HCT116 (cell line): ENCODE measurements at regions not wholly inside any gene's neighbourhood (a gene's known extent, or its start where the extent isn't known, plus 50 kb on each side); places are given as distances from the start of the nearest gene placed in this dataset.

Source experiments
- CEBPB ChIP-seq: IDR thresholded peaks from 2 replicates; pipeline ENCODE4 v1.6.1; 2012; ENCODE audit warnings: low read depth
- EZH2 ChIP-seq: fragments of 200-600 bp; sonication (generic); IDR thresholded peaks from 2 replicates; pipeline ENCODE4 v1.6.1; 2017; ENCODE audit warnings: antibody characterized with exemption, mixed run types
- EZH2phosphoT487 ChIP-seq: fragments of 200-600 bp; IDR thresholded peaks from 2 replicates; pipeline ENCODE4 v1.6.1; 2018; ENCODE audit warnings: antibody characterized with exemption, borderline replicate concordance
- POLR2A ChIP-seq: IDR thresholded peaks from 2 replicates; pipeline ENCODE4 v1.7.0; 2011; ENCODE audit warnings: borderline replicate concordance; ENCODE audit not compliant: insufficient read depth, insufficient read length; ENCODE audit errors: extremely low read depth
- POLR2AphosphoS5 ChIP-seq: IDR thresholded peaks from 2 replicates; pipeline ENCODE4 v1.6.1; 2011; ENCODE audit warnings: mild to moderate bottlenecking, low read depth, low read length, moderate library complexity
- RAD21 ChIP-seq: IDR thresholded peaks from 2 replicates; pipeline ENCODE4 v1.6.1; 2012; ENCODE audit warnings: low read depth, mild to moderate bottlenecking
- SRF ChIP-seq: IDR thresholded peaks from 2 replicates; pipeline ENCODE4 v1.6.1; 2012; ENCODE audit warnings: low read depth
- YY1 ChIP-seq: IDR thresholded peaks from 2 replicates; pipeline ENCODE4 v1.6.1; 2011; ENCODE audit warnings: low read length, low read depth, moderate library complexity, mild to moderate bottlenecking; ENCODE audit not compliant: insufficient replicate concordance; ENCODE audit errors: extremely low read depth
- ZNF274 ChIP-seq: fragments of 200-500 bp; sonication (Bioruptor generic); IDR thresholded peaks from 2 replicates; pipeline ENCODE4 v1.6.1; 2014; ENCODE audit warnings: mild to moderate bottlenecking, low read depth, low read length, inconsistent platforms
- TF ChIP-seq, protein P1 (sequence below): IDR thresholded peaks from 2 replicates; pipeline ENCODE4 v1.6.1; 2012
- TF ChIP-seq, protein P2 (sequence below), 3 experiments: fragments of 200-600 bp in 1 of 3; sonication (generic) in 1 of 3; IDR thresholded peaks in 2 of 3; conservative IDR thresholded peaks in 1 of 3; 2 replicates each; pipeline ENCODE4 v1.5.1; 2012 to 2017; ENCODE audit warnings: low read depth in 2 of 3, low read length in 2 of 3, antibody characterized with exemption in 1 of 3, borderline replicate concordance in 1 of 3, control low read depth in 1 of 3, mild to moderate bottlenecking in 1 of 3, mixed read lengths in 1 of 3, mixed run types in 1 of 3, moderate library complexity in 1 of 3; ENCODE audit not compliant: insufficient read depth in 1 of 3
- TF ChIP-seq, protein P3 (sequence below): IDR thresholded peaks from 2 replicates; pipeline ENCODE4 v1.6.1; 2012; ENCODE audit warnings: low read depth

DNA sequence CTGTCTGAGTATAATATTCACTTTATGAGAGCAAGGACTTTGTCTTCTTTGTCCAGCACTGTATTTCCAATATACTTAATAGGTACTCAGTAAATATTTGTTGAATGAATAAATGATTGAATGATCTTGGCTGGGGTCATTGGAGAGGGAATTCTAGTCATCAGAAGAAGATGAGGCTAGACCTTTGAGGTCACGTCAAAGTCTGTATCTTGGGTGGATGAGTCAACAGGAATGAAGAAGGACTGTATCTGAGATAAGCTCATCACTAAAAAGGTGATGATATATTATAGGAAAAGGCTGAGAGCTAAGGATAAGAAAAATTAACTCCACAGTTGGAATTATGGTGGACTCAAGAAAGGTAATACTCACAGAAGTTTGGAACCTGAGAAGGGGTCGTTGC, 125.1 kb upstream of the MAGI3 start:
- TF ChIP-seq ZNF274 (no peak), POLR2A (no peak), POLR2AphosphoS5 (no peak), SRF (no peak), RAD21 (no peak), EZH2phosphoT487 (no peak), CEBPB (no peak), EZH2 (no peak), YY1 (no peak)
- TF ChIP-seq, protein P1, sequence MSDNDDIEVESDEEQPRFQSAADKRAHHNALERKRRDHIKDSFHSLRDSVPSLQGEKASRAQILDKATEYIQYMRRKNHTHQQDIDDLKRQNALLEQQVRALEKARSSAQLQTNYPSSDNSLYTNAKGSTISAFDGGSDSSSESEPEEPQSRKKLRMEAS, result no peak
- TF ChIP-seq, protein P2, sequence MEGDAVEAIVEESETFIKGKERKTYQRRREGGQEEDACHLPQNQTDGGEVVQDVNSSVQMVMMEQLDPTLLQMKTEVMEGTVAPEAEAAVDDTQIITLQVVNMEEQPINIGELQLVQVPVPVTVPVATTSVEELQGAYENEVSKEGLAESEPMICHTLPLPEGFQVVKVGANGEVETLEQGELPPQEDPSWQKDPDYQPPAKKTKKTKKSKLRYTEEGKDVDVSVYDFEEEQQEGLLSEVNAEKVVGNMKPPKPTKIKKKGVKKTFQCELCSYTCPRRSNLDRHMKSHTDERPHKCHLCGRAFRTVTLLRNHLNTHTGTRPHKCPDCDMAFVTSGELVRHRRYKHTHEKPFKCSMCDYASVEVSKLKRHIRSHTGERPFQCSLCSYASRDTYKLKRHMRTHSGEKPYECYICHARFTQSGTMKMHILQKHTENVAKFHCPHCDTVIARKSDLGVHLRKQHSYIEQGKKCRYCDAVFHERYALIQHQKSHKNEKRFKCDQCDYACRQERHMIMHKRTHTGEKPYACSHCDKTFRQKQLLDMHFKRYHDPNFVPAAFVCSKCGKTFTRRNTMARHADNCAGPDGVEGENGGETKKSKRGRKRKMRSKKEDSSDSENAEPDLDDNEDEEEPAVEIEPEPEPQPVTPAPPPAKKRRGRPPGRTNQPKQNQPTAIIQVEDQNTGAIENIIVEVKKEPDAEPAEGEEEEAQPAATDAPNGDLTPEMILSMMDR (IDR thresholded peaks at IDR 0.05 in 2 of 3, conservative IDR thresholded peaks at IDR 0.05 in 1 of 3; ENCODE audit: borderline replicate concordance in 1 of 3, insufficient read depth in 1 of 3, low read depth in 2 of 3, low read length in 2 of 3), result no peak
- TF ChIP-seq, protein P3, sequence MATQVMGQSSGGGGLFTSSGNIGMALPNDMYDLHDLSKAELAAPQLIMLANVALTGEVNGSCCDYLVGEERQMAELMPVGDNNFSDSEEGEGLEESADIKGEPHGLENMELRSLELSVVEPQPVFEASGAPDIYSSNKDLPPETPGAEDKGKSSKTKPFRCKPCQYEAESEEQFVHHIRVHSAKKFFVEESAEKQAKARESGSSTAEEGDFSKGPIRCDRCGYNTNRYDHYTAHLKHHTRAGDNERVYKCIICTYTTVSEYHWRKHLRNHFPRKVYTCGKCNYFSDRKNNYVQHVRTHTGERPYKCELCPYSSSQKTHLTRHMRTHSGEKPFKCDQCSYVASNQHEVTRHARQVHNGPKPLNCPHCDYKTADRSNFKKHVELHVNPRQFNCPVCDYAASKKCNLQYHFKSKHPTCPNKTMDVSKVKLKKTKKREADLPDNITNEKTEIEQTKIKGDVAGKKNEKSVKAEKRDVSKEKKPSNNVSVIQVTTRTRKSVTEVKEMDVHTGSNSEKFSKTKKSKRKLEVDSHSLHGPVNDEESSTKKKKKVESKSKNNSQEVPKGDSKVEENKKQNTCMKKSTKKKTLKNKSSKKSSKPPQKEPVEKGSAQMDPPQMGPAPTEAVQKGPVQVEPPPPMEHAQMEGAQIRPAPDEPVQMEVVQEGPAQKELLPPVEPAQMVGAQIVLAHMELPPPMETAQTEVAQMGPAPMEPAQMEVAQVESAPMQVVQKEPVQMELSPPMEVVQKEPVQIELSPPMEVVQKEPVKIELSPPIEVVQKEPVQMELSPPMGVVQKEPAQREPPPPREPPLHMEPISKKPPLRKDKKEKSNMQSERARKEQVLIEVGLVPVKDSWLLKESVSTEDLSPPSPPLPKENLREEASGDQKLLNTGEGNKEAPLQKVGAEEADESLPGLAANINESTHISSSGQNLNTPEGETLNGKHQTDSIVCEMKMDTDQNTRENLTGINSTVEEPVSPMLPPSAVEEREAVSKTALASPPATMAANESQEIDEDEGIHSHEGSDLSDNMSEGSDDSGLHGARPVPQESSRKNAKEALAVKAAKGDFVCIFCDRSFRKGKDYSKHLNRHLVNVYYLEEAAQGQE, result no peak
